Glutamatergic neuron (in vitro differentiated cells): ENCODE measurements at regions not wholly inside any gene's neighbourhood (a gene's known extent, or its start where the extent isn't known, plus 50 kb on each side); places are given as distances from the start of the nearest gene placed in this dataset.

ENCODE experiments used
- DNase-seq: peaks from one replicate; pipeline ENCODE4 v3.0.0; 2022
- H3K27ac Mint-ChIP-seq: one replicate; pipeline ENCODE4 v1.8.0; 2020; ENCODE audit warnings: mild to moderate bottlenecking, mixed read lengths, inconsistent platforms; ENCODE audit not compliant: unreplicated experiment
- H3K27me3 Mint-ChIP-seq: one replicate; pipeline ENCODE4 v1.8.0; 2020; ENCODE audit warnings: mild to moderate bottlenecking, moderate library complexity, mixed read lengths, inconsistent platforms; ENCODE audit not compliant: unreplicated experiment
- H3K36me3 Mint-ChIP-seq: one replicate; pipeline ENCODE4 v1.8.0; 2020; ENCODE audit warnings: mild to moderate bottlenecking, mixed read lengths, inconsistent platforms; ENCODE audit not compliant: unreplicated experiment
- H3K4me1 Mint-ChIP-seq: one replicate; pipeline ENCODE4 v1.8.0; 2020; ENCODE audit warnings: mild to moderate bottlenecking, low read depth, mixed read lengths, inconsistent platforms; ENCODE audit not compliant: unreplicated experiment
- H3K4me3 Mint-ChIP-seq: one replicate; pipeline ENCODE4 v1.8.0; 2020; ENCODE audit warnings: mild to moderate bottlenecking, mixed read lengths, inconsistent platforms; ENCODE audit not compliant: unreplicated experiment
- H3K9me3 Mint-ChIP-seq: one replicate; pipeline ENCODE4 v1.8.0; 2020; ENCODE audit warnings: mild to moderate bottlenecking, moderate library complexity, mixed read lengths, inconsistent platforms; ENCODE audit not compliant: unreplicated experiment
- CTCF ChIP-seq: fragments of 200-600 bp; sonication (generic); IDR thresholded peaks from one replicate; pipeline ENCODE4 v1.5.0; 2021; ENCODE audit not compliant: partially characterized antibody, unreplicated experiment

DNA sequence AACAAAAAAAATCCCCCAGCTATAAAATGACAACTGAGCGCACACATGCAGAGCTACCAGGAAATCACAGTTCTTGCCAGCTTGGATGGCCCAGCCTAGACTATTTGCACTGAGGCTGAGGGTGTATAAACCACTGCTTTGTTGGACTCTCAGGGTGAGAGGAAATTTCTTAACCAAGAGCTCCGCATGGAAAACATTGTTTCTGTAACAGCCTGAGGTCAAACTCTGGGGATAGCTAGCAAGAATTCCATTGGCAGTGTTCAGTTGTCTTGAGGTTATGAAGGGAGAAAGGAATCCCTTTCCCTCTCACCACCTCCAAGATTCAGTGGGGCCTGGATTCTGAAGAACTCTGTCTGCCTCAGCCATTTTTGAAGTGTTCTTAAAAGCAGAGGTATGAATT lies 360.0 kb downstream of the OSTF1 start:
- TF ChIP-seq CTCF = no peak
- Mint-ChIP-seq H3K9me3 (peaks cover 1% of the 10 kb centered on the region), H3K27ac (no peak overlapping the region)

DNA sequence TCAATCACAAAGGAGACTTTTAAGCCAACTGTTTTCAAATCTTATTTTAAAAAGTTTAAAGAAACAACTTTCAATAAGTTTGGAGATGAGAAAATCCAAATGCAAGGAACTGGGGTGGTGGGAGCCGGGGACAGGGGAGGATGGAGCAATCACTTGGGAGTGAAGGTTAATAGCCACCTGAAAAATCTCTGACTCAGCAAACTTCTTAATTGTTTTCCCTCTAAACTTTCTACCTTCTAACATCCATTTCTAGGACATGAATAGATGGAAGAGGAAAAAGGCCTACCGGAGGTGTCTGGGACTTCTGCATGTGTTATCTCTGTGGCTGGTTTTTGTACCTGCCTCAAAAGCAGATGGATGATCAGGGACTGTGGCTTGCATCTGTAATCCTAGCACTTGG lies 360.6 kb downstream of the OSTF1 start:
- Mint-ChIP-seq H3K9me3 (peaks cover 1% of the 10 kb centered on the region), H3K4me1 (no peaks in the 10 kb centered on the region), H3K27me3 (no peaks in the 10 kb centered on the region), H3K27ac (no peak overlapping the region), H3K4me3 (no peak overlapping the region), H3K36me3 (no peaks in the 10 kb centered on the region)
- DNase-seq = no peak
- TF ChIP-seq CTCF = no peak

More for the DNA sequence above, 360.0 kb downstream of the OSTF1 start:
- Mint-ChIP-seq H3K27me3 (no peaks in the 10 kb centered on the region), H3K4me1 (no peaks in the 10 kb centered on the region), H3K36me3 (no peaks in the 10 kb centered on the region), H3K4me3 (no peak overlapping the region)
- no peak for DNase-seq

DNA sequence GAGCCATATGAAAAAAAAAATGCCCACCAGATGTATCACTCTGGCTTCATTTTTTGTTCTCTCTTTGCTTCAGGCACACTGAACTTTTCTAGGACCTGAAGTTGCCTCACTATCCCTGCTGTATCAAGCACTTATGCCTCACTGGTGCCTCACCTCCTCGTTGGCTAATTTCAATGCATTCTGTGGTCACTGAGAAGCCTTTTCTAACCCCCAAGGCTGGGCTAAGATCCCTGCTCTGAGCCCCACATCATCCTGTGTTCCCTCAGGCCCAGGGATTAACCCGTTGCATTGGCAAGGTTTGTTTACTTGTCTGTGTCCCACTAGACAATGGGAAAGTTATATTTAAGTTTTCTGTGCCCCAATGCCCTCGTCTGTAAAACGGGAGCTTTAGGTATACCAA lies 362.7 kb downstream of the OSTF1 start:
- H3K4me1 Mint-ChIP-seq = no peaks in the 10 kb centered on the region
- H3K9me3 Mint-ChIP-seq = peaks cover 1% of the 10 kb centered on the region
- no peak overlapping the region for H3K27ac Mint-ChIP-seq
- no peak for DNase-seq
- no peak for TF ChIP-seq CTCF
- no peaks in the 10 kb centered on the region for H3K27me3 Mint-ChIP-seq
- H3K4me3 Mint-ChIP-seq = no peak overlapping the region
- H3K36me3 Mint-ChIP-seq = no peaks in the 10 kb centered on the region

DNA sequence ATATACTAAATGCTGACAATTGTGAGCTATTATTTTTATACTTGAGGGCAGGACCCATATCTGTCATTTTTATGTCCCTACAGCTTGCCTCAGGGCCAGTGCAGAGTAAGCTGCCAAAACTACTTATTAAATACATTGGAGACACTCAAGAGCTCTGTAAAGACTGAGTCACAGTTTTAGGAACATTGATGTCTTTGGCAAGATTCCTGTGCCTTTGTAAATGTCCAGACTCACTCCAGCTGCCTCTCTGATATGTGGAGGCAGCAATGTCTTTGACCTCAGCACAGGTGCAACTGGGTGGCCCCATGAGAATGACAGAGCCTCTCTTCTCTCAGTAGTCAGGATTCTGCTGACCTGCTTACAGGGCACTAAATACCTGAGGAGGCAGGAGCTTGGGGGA lies 363.2 kb downstream of the OSTF1 start:
- Mint-ChIP-seq H3K36me3 (no peaks in the 10 kb centered on the region), H3K27me3 (no peaks in the 10 kb centered on the region), H3K4me3 (no peak overlapping the region), H3K9me3 (peaks cover 1% of the 10 kb centered on the region), H3K4me1 (peaks cover 3% of the 10 kb centered on the region), H3K27ac (no peak overlapping the region)
- no peak for DNase-seq
- no peak for TF ChIP-seq CTCF

- peaks cover 1% of the 10 kb centered on the region for H3K9me3 Mint-ChIP-seq
- TF ChIP-seq CTCF = no peak
- H3K36me3 Mint-ChIP-seq = no peaks in the 10 kb centered on the region
- H3K27ac Mint-ChIP-seq = no peak overlapping the region
- peaks cover 3% of the 10 kb centered on the region for H3K4me1 Mint-ChIP-seq
- no peak overlapping the region for H3K4me3 Mint-ChIP-seq
- DNase-seq = no peak
- no peaks in the 10 kb centered on the region for H3K27me3 Mint-ChIP-seq
These were observed 364.2 kb downstream of the OSTF1 start for GRCh38 chr9:75452512-75452911.
